ENCODE measurements at regions not wholly inside any gene's neighbourhood (a gene's known extent, or its start where the extent isn't known, plus 50 kb on each side); places are given as distances from the start of the nearest gene placed in this dataset.

DNA sequence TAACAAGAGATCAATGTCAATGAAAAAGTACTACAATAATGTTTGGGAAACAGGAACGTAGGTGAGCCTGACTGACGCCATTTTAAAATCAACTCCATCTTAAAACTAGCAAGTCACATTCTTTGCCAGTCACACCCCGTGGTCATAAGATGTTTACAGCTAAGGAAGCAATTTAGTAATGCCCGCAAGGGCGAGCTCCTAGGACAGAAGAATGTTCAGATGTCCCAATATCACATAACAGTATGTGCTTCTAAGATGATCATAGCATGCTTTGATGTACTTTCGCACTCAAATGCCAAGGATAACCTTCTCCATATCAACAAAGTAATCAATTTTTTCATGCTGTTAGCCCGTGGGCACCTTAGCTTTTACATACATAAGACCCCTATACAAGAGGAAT, 113.8 kb upstream of the EGFR start:
- DNase-seq (ENCODE audit: low read depth) = no peak
- no peak for TF ChIP-seq CTCF (IDR thresholded peaks at IDR 0.05; ENCODE audit: insufficient read depth, low read depth, low read length, missing control alignments)
- H3K4me3 ChIP-seq (ENCODE audit: low read length) = no peak overlapping the region

GRCh38 chr7:54906963-54907362, 111.9 kb upstream of the EGFR start:
- DNase-seq (ENCODE audit: low read depth) = no peak
- no peak for TF ChIP-seq CTCF (IDR thresholded peaks at IDR 0.05; ENCODE audit: insufficient read depth, low read depth, low read length, missing control alignments)
- H3K4me3 ChIP-seq (ENCODE audit: low read length) = no peak overlapping the region

DNA sequence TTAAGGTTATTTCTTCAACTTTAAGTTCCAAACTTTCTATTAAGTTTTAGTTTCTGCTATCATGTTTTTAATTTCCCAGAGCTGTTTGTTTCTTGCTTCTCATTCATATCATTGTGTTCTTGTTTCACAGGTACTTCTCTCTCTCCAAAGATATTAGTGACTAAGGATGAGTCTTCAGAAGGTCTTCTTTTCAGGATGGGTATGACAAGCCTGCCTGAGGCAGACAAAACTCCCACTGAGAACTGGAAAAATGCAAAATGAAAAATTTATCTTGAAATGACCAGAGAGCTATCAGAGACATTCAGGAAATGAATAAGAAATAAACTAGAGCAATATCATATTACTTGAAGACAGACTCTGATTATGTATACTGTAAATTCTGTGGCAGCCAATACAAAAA, 110.8 kb upstream of the EGFR start:
- DNase-seq (ENCODE audit: low read depth) = peak; percentile 77
- no peak for TF ChIP-seq CTCF (IDR thresholded peaks at IDR 0.05; ENCODE audit: insufficient read depth, low read depth, low read length, missing control alignments)
- no peak overlapping the region for H3K4me3 ChIP-seq (ENCODE audit: low read length)

DNA sequence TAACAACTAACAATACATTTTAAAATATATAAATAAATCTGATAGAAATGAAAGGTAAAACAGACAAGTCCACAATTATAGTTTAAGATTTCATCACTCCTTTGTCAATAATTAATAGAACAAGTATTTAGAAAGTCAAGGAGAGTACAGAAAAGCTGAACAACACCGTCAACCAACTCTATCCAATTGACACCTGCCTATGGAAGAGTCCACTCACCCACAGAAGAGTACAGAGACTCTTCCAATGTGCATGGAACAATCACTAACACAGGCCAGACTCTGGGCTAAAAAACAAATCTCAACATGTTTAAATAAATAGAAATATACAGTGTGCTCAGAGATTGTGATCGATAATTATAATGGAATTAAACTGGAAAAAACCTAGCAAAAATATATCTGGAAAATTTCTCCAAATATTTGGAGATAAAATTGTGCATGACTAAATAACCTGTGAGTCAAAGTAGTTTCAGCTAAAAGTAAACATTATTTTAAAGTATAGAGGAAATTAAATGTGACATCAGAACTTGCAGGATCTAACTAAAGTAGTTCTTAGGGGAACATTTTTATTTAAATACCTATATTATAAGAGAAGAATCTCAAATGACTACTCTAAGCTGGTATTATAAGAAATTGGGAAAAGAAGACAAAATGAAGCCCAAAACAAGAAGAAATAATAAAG, 109.9 kb upstream of the EGFR start:
- H3K4me3 ChIP-seq (ENCODE audit: low read length) = no peak overlapping the region
- TF ChIP-seq CTCF (IDR thresholded peaks at IDR 0.05; ENCODE audit: insufficient read depth, low read depth, low read length, missing control alignments) = no peak
- DNase-seq (ENCODE audit: low read depth) = no peak

DNA sequence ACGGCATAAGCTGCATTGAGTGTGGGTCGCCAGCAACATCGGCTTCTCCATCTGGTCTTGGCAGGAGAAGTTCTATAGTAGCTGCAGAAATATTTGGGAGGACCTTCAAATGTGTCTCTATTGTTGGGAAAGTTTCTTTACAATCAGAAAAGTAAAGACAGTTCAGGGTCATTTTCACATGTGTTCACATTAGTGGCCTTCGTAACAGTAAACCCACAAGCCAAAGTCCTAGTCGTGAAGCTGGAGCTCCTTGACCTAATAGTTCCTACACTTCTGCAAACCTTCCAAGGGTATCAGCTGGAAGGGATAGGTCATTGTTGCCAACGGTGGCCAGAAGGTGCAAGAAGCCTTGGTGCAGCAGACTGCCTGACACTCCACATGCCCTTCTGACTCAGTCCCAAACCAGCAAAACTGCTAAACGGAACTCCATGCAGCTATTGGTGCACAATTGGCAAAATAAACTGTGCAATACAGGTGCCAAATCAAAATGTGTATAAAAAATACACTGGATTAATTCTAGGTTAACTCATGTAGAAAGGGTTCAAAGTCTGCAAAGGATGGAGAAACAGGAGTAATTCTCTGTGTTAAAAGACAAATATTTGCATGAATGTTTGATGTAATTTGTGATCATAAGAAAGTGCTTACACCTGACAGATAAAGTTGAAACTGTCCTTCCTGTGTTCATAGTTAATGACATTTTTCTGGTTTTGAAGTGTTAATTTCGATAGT, 102.8 kb upstream of the EGFR start:
- no peak for TF ChIP-seq CTCF (IDR thresholded peaks at IDR 0.05; ENCODE audit: insufficient read depth, low read depth, low read length, missing control alignments)
- no peak overlapping the region for H3K4me3 ChIP-seq (ENCODE audit: low read length)
- no peak for DNase-seq (ENCODE audit: low read depth)

DNA sequence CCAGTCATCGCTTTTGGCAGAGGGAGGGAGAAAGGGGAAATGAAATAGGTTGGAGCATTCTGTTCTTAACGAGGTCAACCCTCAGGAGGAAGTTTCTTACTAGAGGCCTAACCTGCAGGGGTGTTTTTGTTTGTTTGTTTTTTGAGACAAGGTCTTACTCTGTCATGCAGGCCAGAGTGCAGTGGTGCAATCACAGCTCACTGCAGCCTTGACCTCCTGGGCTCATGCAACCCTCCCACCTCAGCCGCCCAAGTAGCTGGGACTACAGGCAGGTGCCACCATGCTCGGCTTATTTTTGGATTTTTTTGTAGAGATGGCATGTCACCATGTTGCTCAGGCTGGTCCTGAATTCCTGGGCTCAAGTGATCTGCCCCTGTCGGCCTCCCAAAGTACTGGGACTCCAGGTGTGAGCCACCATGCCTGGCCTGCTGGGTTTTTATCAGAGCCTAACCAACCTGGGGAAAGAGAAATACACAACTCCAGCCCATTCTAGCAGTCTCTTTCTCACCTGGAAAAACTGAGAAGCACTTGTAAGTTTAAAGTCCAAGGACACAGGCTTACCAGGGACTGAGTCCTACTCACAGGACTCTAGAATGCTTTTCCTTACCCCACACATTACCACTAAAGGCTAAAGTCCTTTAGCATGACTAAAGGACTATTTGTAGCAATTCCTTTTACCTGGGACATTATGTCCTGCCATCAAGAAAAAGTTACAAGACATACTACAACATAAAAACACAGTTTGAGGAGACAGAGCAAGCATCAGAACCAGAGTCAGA, 101.0 kb upstream of the EGFR start:
- DNase-seq (ENCODE audit: low read depth) = no peak
- no peak for TF ChIP-seq CTCF (IDR thresholded peaks at IDR 0.05; ENCODE audit: insufficient read depth, low read depth, low read length, missing control alignments)
- no peak overlapping the region for H3K4me3 ChIP-seq (ENCODE audit: low read length)

Measured in epithelial cell of esophagus (primary cell).